ENCODE measurements at regions not wholly inside any gene's neighbourhood (a gene's known extent, or its start where the extent isn't known, plus 50 kb on each side); places are given as distances from the start of the nearest gene placed in this dataset.
"Not testable (repeated sequence)": the region's sequence is repeated elsewhere in the genome, so short reads cannot be mapped to it uniquely, and the experiment has no call there.

DNA sequence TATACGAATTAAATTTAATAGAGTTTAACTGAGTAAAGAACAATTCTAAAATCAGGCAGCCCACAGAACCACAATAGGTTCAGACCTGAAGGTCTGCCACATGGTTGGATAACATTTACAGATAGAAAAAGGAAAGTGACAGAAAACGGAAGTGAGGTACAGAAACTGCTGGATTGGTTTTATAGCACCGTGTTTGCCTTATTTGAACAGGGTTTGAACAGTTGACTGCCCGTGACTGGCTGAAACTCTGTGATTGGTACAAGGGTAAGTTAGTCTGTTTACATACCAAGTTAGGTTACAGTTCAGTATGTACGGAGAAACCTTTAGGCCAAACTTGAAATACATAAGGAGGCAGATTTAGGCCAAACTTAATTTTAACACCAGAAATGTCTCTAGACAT, 64.1 kb upstream of the ATXN3L start:
- Histone ChIP-seq H3K27me3 (ENCODE audit: control insufficient read depth, insufficient read depth, low read length) (peaks cover 7% of the 10 kb centered on the region), H3K9ac (ENCODE audit: low read length in 3 of 3) (no peak overlapping the region), H3K36me3 (ENCODE audit: control insufficient read depth in 2 of 3, insufficient read depth in 3 of 3, low read length in 3 of 3) (no peaks in the 10 kb centered on the region), H3K4me3 (ENCODE audit: low read length in 3 of 3) (no peak overlapping the region), H3K27ac (ENCODE audit: low read depth in 2 of 2, low read length in 2 of 2) (no peak overlapping the region), H3K9me3 (ENCODE audit: control insufficient read depth in 2 of 3, insufficient read depth in 1 of 3, low read length in 3 of 3) (no peaks in the 10 kb centered on the region), H3K4me1 (ENCODE audit: control insufficient read depth in 2 of 3, insufficient read depth in 2 of 3, low read depth in 1 of 3, low read length in 3 of 3) (no peaks in the 10 kb centered on the region)
- DNase-seq (no peak), FAIRE-seq (no peak)
- TF ChIP-seq, protein P1, sequence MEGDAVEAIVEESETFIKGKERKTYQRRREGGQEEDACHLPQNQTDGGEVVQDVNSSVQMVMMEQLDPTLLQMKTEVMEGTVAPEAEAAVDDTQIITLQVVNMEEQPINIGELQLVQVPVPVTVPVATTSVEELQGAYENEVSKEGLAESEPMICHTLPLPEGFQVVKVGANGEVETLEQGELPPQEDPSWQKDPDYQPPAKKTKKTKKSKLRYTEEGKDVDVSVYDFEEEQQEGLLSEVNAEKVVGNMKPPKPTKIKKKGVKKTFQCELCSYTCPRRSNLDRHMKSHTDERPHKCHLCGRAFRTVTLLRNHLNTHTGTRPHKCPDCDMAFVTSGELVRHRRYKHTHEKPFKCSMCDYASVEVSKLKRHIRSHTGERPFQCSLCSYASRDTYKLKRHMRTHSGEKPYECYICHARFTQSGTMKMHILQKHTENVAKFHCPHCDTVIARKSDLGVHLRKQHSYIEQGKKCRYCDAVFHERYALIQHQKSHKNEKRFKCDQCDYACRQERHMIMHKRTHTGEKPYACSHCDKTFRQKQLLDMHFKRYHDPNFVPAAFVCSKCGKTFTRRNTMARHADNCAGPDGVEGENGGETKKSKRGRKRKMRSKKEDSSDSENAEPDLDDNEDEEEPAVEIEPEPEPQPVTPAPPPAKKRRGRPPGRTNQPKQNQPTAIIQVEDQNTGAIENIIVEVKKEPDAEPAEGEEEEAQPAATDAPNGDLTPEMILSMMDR (IDR thresholded peaks at IDR 0.05; ENCODE audit: borderline replicate concordance, extremely low read depth, insufficient read depth): no peak
- intact Hi-C loops (cut with DNase I): no loop called here

DNA sequence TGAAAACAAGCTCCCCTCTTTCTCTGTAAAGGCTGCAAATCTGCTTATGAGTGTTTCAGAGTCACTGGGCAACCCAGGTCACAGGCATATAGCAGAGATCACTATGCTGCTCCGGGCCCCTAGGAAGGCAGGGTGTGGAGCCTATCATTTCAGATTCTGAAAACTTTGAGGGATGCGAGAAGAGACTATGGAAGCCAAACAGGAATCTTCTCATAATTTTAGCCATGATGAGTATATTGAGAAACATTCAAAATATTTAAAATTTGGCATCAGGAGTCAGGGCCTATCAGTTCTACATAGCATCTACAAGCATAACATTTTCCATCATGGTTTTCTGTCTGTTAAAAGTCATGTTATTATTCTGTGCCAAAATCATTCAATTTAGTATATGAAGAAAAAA, 61.7 kb upstream of the ATXN3L start:
- H3K9me3 ChIP-seq (ENCODE audit: control insufficient read depth in 2 of 3, insufficient read depth in 1 of 3, low read length in 3 of 3): no peaks in the 10 kb centered on the region
- H3K4me1 ChIP-seq (ENCODE audit: control insufficient read depth in 2 of 3, insufficient read depth in 2 of 3, low read depth in 1 of 3, low read length in 3 of 3): no peaks in the 10 kb centered on the region
- FAIRE-seq (no peak), DNase-seq (no peak)
- intact Hi-C loops (cut with DNase I): no loop called here
- H3K9ac ChIP-seq (ENCODE audit: low read length in 3 of 3): no peak overlapping the region
- H3K27ac ChIP-seq (ENCODE audit: low read depth in 2 of 2, low read length in 2 of 2): no peak overlapping the region
- H3K27me3 ChIP-seq (ENCODE audit: control insufficient read depth, insufficient read depth, low read length): peaks cover 5% of the 10 kb centered on the region
- TF ChIP-seq, protein P1 (IDR thresholded peaks at IDR 0.05; ENCODE audit: borderline replicate concordance, extremely low read depth, insufficient read depth): no peak
- H3K4me3 ChIP-seq (ENCODE audit: low read length in 3 of 3): no peak overlapping the region
- H3K36me3 ChIP-seq (ENCODE audit: control insufficient read depth in 2 of 3, insufficient read depth in 3 of 3, low read length in 3 of 3): no peaks in the 10 kb centered on the region

DNA sequence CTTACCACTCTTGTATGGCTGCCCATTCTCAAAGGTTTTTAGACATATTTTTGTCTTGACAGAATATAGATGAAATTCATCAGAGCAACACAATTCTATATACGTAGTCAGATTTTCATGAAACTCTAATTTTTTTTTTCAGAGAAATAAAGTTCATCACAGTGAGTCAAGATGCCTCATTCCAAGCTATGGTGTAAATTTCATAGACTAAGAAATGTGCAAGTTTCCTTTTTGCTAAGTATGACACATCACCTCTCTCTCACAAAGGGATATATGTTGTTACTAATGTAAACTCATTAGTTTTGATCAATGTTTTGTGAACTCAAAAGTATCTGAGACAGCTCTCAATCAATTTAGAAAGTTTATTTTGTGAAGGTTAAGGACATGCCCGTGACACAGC, 60.4 kb upstream of the ATXN3L start:
- H3K9ac ChIP-seq (ENCODE audit: low read length in 3 of 3): no peak overlapping the region
- H3K27ac ChIP-seq (ENCODE audit: low read depth in 2 of 2, low read length in 2 of 2): no peak overlapping the region
- TF ChIP-seq, protein P1 (IDR thresholded peaks at IDR 0.05; ENCODE audit: borderline replicate concordance, extremely low read depth, insufficient read depth): no peak
- H3K4me3 ChIP-seq (ENCODE audit: low read length in 3 of 3): no peak overlapping the region
- FAIRE-seq (peak; percentile 57), DNase-seq (no peak)
- H3K4me1 ChIP-seq (ENCODE audit: control insufficient read depth in 2 of 3, insufficient read depth in 2 of 3, low read depth in 1 of 3, low read length in 3 of 3): no peaks in the 10 kb centered on the region
- intact Hi-C loops (cut with DNase I): no loop called here
- no peaks in the 10 kb centered on the region for H3K9me3 ChIP-seq (ENCODE audit: control insufficient read depth in 2 of 3, insufficient read depth in 1 of 3, low read length in 3 of 3)
- peaks cover 2% of the 10 kb centered on the region for H3K27me3 ChIP-seq (ENCODE audit: control insufficient read depth, insufficient read depth, low read length)
- no peaks in the 10 kb centered on the region for H3K36me3 ChIP-seq (ENCODE audit: control insufficient read depth in 2 of 3, insufficient read depth in 3 of 3, low read length in 3 of 3)

DNA sequence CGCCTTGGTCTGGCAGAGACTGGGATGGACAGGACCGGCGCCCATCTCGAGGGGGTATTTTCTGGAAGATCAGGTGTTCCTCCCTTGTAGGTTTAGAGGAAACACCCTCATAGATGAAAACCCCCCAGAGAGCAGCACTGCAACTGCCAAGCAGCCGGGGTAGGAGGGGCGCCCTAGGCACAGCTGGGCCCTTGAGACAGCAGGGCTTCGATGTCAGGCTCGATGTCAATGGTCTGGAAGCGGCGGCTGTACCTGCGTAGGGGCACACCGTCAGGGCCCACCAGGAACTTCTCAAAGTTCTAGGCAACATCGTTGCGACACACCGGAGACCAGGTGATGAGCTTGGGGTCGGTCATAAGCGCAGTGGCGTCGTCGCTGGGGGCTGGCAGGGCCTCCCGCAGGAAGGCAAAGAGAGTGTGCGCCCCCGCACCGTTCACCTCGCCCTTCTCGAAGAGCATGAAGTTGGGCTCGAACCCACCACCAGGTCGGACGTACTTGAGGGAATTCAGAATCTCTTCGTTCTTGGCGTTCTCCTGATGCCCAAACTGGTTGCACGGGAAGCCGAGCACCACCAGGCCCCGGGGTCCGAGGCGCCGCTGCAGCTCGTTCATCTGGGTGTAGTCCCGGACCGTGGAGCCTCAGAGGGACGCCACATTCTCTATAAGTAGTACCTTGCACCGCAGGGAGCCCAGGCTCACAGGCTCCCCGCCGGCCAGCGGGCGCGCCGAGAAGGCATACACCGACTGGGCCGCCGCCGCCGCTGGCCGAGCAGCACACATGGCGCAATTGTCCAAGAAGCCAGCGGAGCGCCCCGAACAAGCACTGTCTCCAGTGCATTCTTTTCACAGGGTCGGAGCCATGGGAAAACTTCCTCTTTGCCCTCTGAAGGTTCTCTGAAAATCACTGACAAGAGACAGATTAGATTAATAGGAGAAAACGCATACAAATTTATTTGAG, 59.0 kb upstream of the ATXN3L start:
- H3K9me3 ChIP-seq (ENCODE audit: control insufficient read depth in 2 of 3, insufficient read depth in 1 of 3, low read length in 3 of 3); H3K4me3 ChIP-seq (ENCODE audit: low read length in 3 of 3); FAIRE-seq; intact Hi-C loops (cut with DNase I); H3K27me3 ChIP-seq (ENCODE audit: control insufficient read depth, insufficient read depth, low read length); H3K27ac ChIP-seq (ENCODE audit: low read depth in 2 of 2, low read length in 2 of 2); H3K4me1 ChIP-seq (ENCODE audit: control insufficient read depth in 2 of 3, insufficient read depth in 2 of 3, low read depth in 1 of 3, low read length in 3 of 3); H3K9ac ChIP-seq (ENCODE audit: low read length in 3 of 3); H3K36me3 ChIP-seq (ENCODE audit: control insufficient read depth in 2 of 3, insufficient read depth in 3 of 3, low read length in 3 of 3): not testable (repeated sequence)
- DNase-seq: peak in 1 of 5 donors; percentile 48
